SK-N-SH (cell line): ENCODE measurements at regions not wholly inside any gene's neighbourhood (a gene's known extent, or its start where the extent isn't known, plus 50 kb on each side); places are given as distances from the start of the nearest gene placed in this dataset.

ENCODE experiments used
- CTCF ChIA-PET: fragments of 300-600, 350-600 bp; formaldehyde crosslinking; extraction: SDS; loops from one replicate; lab custom pipeline; 2021; lab: Yijun Ruan, JAX
- POLR2A ChIA-PET: fragments of 350-600 bp; sonication (Branson Sonifier 250); formaldehyde crosslinking; extraction: SDS; loops from one replicate; lab custom pipeline; 2020; ENCODE audit warnings: antibody characterized with exemption, inconsistent platforms; lab: Yijun Ruan, JAX
- DNase-seq: peaks from one replicate; pipeline ENCODE4 v3.0.0; 2012
- H2AFZ ChIP-seq: fragments of 200-600 bp; sonication (generic); 2 replicates; pipeline ENCODE4 v1.8.1; 2016; ENCODE audit warnings: antibody characterized with exemption, mild to moderate bottlenecking, low read depth
- H3F3A ChIP-seq: fragments of 200-600 bp; sonication (generic); replicated peaks from 2 replicates; pipeline ENCODE3; 2016; ENCODE audit warnings: antibody characterized with exemption, mild to moderate bottlenecking; ENCODE audit not compliant: insufficient read depth
- H3K27ac ChIP-seq, 2 experiments: fragments of 200-500 bp in 1 of 2; fragments of 200-600 bp in 1 of 2; sonication (Bioruptor generic) in 1 of 2; sonication (generic), shearing (Covaris generic) in 1 of 2; 2 replicates each; pipeline versions ENCODE4 v1.5.1 to v1.6.1; 2014 to 2016; ENCODE audit warnings: low read depth in 2 of 2, inconsistent platforms in 1 of 2, low read length in 1 of 2, mild to moderate bottlenecking in 1 of 2, mixed read lengths in 1 of 2
- H3K27me3 ChIP-seq: fragments of 200-600 bp; sonication (generic), shearing (Covaris generic); 2 replicates; pipeline ENCODE4 v1.6.1; 2016; ENCODE audit warnings: mixed run types; ENCODE audit not compliant: insufficient read depth
- H3K36me3 ChIP-seq, 2 experiments: fragments of 200-500 bp in 1 of 2; fragments of 200-600 bp in 1 of 2; sonication (Bioruptor generic) in 1 of 2; sonication (generic) in 1 of 2; replicated peaks in 1 of 2; 2 replicates each; pipeline versions ENCODE3 to v1.5.1; 2014 to 2016; ENCODE audit warnings: low read length in 1 of 2, mild to moderate bottlenecking in 1 of 2; ENCODE audit not compliant: insufficient read depth in 2 of 2, control insufficient read depth in 1 of 2
- H3K4me1 ChIP-seq, 2 experiments: fragments of 200-500 bp in 1 of 2; fragments of 200-600 bp in 1 of 2; sonication (Bioruptor generic) in 1 of 2; sonication (generic), shearing (Covaris generic) in 1 of 2; 2 replicates each; pipeline versions ENCODE4 v1.5.1 to v1.6.1; 2014 to 2016; ENCODE audit warnings: low read depth in 1 of 2, low read length in 1 of 2, mixed run types in 1 of 2; ENCODE audit not compliant: insufficient read depth in 2 of 2, control insufficient read depth in 1 of 2
- H3K4me2 ChIP-seq: fragments of 200-600 bp; sonication (generic), shearing (Covaris generic); 2 replicates; pipeline ENCODE4 v1.6.1; 2017; ENCODE audit warnings: mixed run types
- H3K4me3 ChIP-seq, 2 experiments: fragments of 200-500 bp in 1 of 2; fragments of 200-600 bp in 1 of 2; sonication (Bioruptor generic) in 1 of 2; sonication (generic), shearing (Covaris generic) in 1 of 2; 2 replicates each; pipeline versions ENCODE4 v1.5.1 to v1.8.1; 2014 to 2016; ENCODE audit warnings: low read depth in 2 of 2, inconsistent platforms in 1 of 2, low read length in 1 of 2, mild to moderate bottlenecking in 1 of 2, mixed read lengths in 1 of 2, moderate library complexity in 1 of 2
- H3K79me2 ChIP-seq: fragments of 200-600 bp; sonication (generic); 2 replicates; pipeline ENCODE4 v1.8.1; 2017; ENCODE audit warnings: mild to moderate bottlenecking; ENCODE audit not compliant: insufficient read depth
- H3K9ac ChIP-seq: fragments of 200-600 bp; sonication (generic); 2 replicates; pipeline ENCODE4 v1.6.1; 2017; ENCODE audit warnings: mixed run types
- H3K9me2 ChIP-seq: fragments of 200-600 bp; sonication (generic); 2 replicates; pipeline ENCODE4 v1.6.1; 2017; ENCODE audit warnings: mixed run types
- H3K9me3 ChIP-seq: fragments of 200-600 bp; sonication (generic); 2 replicates; pipeline ENCODE4 v1.6.1; 2017; ENCODE audit warnings: mixed run types, mild to moderate bottlenecking, moderate library complexity
- H4K20me1 ChIP-seq: fragments of 200-600 bp; sonication (generic); 2 replicates; pipeline ENCODE4 v1.6.1; 2017; ENCODE audit warnings: mild to moderate bottlenecking, mixed run types; ENCODE audit not compliant: insufficient read depth
- EP300 ChIP-seq, 2 experiments: IDR thresholded peaks; 2 replicates each; pipeline versions ENCODE4 v1.4.0 to v1.6.1; 2012; ENCODE audit warnings: borderline replicate concordance in 1 of 2, low read depth in 1 of 2, low read length in 1 of 2
- FOSL2 ChIP-seq: IDR thresholded peaks from 2 replicates; pipeline ENCODE4 v1.4.0; 2012; ENCODE audit warnings: low read depth, mild to moderate bottlenecking, moderate library complexity, borderline replicate concordance
- GATA2 ChIP-seq: sonication (generic); formaldehyde crosslinking; IDR thresholded peaks from 2 replicates; pipeline ENCODE4 v1.5.0; 2020; ENCODE audit warnings: mild to moderate bottlenecking, missing genetic modification reagents
- NFIC ChIP-seq: IDR thresholded peaks from 2 replicates; pipeline ENCODE4 v1.4.0; 2012; ENCODE audit warnings: borderline replicate concordance
- PBX3 ChIP-seq: IDR thresholded peaks from 2 replicates; pipeline ENCODE4; 2012
- RCOR1 ChIP-seq: fragments of 150-350 bp; IDR thresholded peaks from 2 replicates; pipeline ENCODE4 v1.6.1; 2017; ENCODE audit warnings: antibody characterized with exemption, low read length
- SMC3 ChIP-seq: IDR thresholded peaks from 2 replicates; pipeline ENCODE4 v1.6.1; 2012; ENCODE audit warnings: low read depth, low read length, improper control_type of control experiment
- TEAD4 ChIP-seq: IDR thresholded peaks from 2 replicates; pipeline ENCODE4 v1.4.0; 2012; ENCODE audit warnings: mild to moderate bottlenecking, borderline replicate concordance; ENCODE audit not compliant: insufficient read depth
- YY1 ChIP-seq: IDR thresholded peaks from 2 replicates; pipeline ENCODE4 v1.4.0; 2012; ENCODE audit warnings: low read depth, mild to moderate bottlenecking
- WGBS: methylation state at CpG from one replicate; pipeline ENCODE4 v1.1.6; 2017; ENCODE audit warnings: low lambda C conversion rate; 5-methylcytosine and 5-hydroxymethylcytosine counted together
- TF ChIP-seq, protein P1 (sequence below): IDR thresholded peaks from 2 replicates; pipeline ENCODE4 v1.4.0; 2012; ENCODE audit warnings: low read depth, borderline replicate concordance
- TF ChIP-seq, protein P2 (sequence below): IDR thresholded peaks from 2 replicates; pipeline ENCODE4 v1.4.0; 2012; ENCODE audit warnings: low read depth
- TF ChIP-seq, protein P3 (sequence below): IDR thresholded peaks from 2 replicates; pipeline ENCODE4 v1.4.0; 2012; ENCODE audit warnings: low read depth, borderline replicate concordance
- TF ChIP-seq, protein P4 (sequence below): fragments of 150-350 bp; IDR thresholded peaks from 2 replicates; pipeline ENCODE4 v1.6.1; 2017; ENCODE audit warnings: antibody characterized with exemption, low read length, low read depth, borderline replicate concordance

DNA sequence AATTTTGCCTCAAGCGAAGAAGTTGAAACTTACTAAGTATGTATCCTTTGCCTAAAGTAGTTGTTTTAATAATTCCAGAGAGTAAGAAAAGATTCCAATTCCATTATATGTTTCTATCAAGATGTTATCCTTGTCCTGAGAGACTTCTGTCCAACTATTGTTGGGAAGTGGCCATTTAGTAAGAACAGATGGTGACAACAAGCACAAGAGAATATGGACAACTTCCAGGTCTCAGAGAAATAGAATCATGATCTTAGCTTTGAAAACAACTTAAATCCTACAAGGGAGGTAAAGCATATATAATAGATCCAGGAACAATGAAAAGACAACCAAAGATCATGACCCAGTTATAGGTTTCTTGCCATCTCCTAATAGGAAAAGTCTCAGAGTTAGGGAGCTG is 486.6 kb upstream of the PCDH10 start (continued):
- TF ChIP-seq, protein P1, sequence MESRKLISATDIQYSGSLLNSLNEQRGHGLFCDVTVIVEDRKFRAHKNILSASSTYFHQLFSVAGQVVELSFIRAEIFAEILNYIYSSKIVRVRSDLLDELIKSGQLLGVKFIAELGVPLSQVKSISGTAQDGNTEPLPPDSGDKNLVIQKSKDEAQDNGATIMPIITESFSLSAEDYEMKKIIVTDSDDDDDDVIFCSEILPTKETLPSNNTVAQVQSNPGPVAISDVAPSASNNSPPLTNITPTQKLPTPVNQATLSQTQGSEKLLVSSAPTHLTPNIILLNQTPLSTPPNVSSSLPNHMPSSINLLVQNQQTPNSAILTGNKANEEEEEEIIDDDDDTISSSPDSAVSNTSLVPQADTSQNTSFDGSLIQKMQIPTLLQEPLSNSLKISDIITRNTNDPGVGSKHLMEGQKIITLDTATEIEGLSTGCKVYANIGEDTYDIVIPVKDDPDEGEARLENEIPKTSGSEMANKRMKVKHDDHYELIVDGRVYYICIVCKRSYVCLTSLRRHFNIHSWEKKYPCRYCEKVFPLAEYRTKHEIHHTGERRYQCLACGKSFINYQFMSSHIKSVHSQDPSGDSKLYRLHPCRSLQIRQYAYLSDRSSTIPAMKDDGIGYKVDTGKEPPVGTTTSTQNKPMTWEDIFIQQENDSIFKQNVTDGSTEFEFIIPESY = no peak
- TF ChIP-seq GATA2 (CRISPR knock-in tag) (no peak), NFIC (no peak)
- TF ChIP-seq, protein P2, sequence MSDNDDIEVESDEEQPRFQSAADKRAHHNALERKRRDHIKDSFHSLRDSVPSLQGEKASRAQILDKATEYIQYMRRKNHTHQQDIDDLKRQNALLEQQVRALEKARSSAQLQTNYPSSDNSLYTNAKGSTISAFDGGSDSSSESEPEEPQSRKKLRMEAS = no peak

- WGBS = 0% methylated on average over 1 of the region's 1 CpG
- Histone ChIP-seq H3K4me3 (no peak overlapping the region), H2AFZ (no peak overlapping the region), H3K4me1 (no peaks in the 10 kb centered on the region), H3K36me3 (no peaks in the 10 kb centered on the region), H3K27me3 (no peaks in the 10 kb centered on the region), H3F3A (no peaks in the 10 kb centered on the region), H3K9me2 (no peaks in the 10 kb centered on the region; the same call in 1 of the 2 replicates), H3K9ac (no peak overlapping the region), H3K4me2 (no peak overlapping the region), H3K9me3 (no peaks in the 10 kb centered on the region), H4K20me1 (no peaks in the 10 kb centered on the region), H3K79me2 (no peaks in the 10 kb centered on the region), H3K27ac (no peak overlapping the region)
- CTCF ChIA-PET = no interaction called here
- POLR2A ChIA-PET = no interaction called here
- DNase-seq = no peak
- TF ChIP-seq, protein P3, sequence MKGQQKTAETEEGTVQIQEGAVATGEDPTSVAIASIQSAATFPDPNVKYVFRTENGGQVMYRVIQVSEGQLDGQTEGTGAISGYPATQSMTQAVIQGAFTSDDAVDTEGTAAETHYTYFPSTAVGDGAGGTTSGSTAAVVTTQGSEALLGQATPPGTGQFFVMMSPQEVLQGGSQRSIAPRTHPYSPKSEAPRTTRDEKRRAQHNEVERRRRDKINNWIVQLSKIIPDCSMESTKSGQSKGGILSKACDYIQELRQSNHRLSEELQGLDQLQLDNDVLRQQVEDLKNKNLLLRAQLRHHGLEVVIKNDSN = no peak
- no peak for TF ChIP-seq SMC3
- TF ChIP-seq EP300 (IDR thresholded peaks at IDR 0.05; ENCODE audit: borderline replicate concordance in 1 of 2, low read depth in 1 of 2, low read length in 1 of 2) = no peak
- TF ChIP-seq PBX3 = no peak
- TF ChIP-seq, protein P2 = no peak
- TF ChIP-seq FOSL2 = no peak
- TF ChIP-seq, protein P1 = no peak
- no peak for TF ChIP-seq RCOR1
- TF ChIP-seq NFIC = no peak
- no peak for TF ChIP-seq TEAD4
- TF ChIP-seq, protein P4, sequence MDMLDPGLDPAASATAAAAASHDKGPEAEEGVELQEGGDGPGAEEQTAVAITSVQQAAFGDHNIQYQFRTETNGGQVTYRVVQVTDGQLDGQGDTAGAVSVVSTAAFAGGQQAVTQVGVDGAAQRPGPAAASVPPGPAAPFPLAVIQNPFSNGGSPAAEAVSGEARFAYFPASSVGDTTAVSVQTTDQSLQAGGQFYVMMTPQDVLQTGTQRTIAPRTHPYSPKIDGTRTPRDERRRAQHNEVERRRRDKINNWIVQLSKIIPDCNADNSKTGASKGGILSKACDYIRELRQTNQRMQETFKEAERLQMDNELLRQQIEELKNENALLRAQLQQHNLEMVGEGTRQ = no peak
- no peak for TF ChIP-seq YY1
These were observed 479.3 kb upstream of the PCDH10 start for GRCh38 chr4:132669786-132670185.
